Esophagus muscularis mucosa (tissue), 4 donors: ENCODE measurements at regions not wholly inside any gene's neighbourhood (a gene's known extent, or its start where the extent isn't known, plus 50 kb on each side); places are given as distances from the start of the nearest gene placed in this dataset.

ENCODE experiments used
- DNase-seq: peaks from one replicate; pipeline ENCODE4 v3.0.0-alpha.2; 2017; ENCODE audit errors: extremely low spot score
- H3K27ac ChIP-seq, 4 donors: fragments of 200-600 bp; sonication (generic); replicated peaks in 1 of 4; 1 replicate in 3 of 4; 2 replicates in 1 of 4; pipeline ENCODE4 v1.5.1; 2016 to 2019; ENCODE audit warnings: mild to moderate bottlenecking in 1 of 4
- H3K27me3 ChIP-seq, 4 donors: fragments of 200-600 bp; sonication (generic); one replicate each; pipeline versions ENCODE4 v1.5.1 to v1.6.0; 2016 to 2019
- H3K36me3 ChIP-seq, 4 donors: fragments of 200-600 bp; sonication (generic); one replicate each; pipeline ENCODE4 v1.5.1; 2016 to 2019
- H3K4me1 ChIP-seq, 4 donors: fragments of 200-600 bp; sonication (generic); one replicate each; pipeline ENCODE4 v1.5.1; 2016 to 2019
- H3K4me3 ChIP-seq, 4 donors: fragments of 200-600 bp; sonication (generic); 1 replicate in 2 of 4; 2 replicates in 2 of 4; pipeline ENCODE4 v1.5.1; 2016 to 2019; ENCODE audit warnings: mild to moderate bottlenecking in 4 of 4, moderate library complexity in 1 of 4
- H3K9me3 ChIP-seq, 4 donors: fragments of 200-600 bp; sonication (generic); 1 replicate in 3 of 4; 2 replicates in 1 of 4; pipeline ENCODE4 v1.5.1; 2016 to 2019
- CTCF ChIP-seq, 3 experiments: fragments of 200-600 bp in 2 of 3; fragments of 450-650 bp in 1 of 3; sonication (generic) in 2 of 3; IDR thresholded peaks; one replicate each; pipeline ENCODE4 v1.5.1; 2017 to 2019; ENCODE audit warnings: antibody characterized with exemption in 3 of 3, mild to moderate bottlenecking in 2 of 3, moderate library complexity in 1 of 3
- EP300 ChIP-seq: sonication (generic); formaldehyde crosslinking; IDR thresholded peaks from one replicate; pipeline ENCODE4 v1.6.1; 2017; ENCODE audit warnings: antibody characterized with exemption
- POLR2A ChIP-seq: fragments of 450-650 bp; IDR thresholded peaks from one replicate; pipeline ENCODE4 v1.6.1; 2017; ENCODE audit warnings: antibody characterized with exemption, moderate library complexity, mild to moderate bottlenecking, low read depth
- POLR2AphosphoS5 ChIP-seq, 2 donors: sonication (generic); formaldehyde crosslinking; IDR thresholded peaks; one replicate each; pipeline ENCODE4 v1.6.1; 2017; ENCODE audit warnings: antibody characterized with exemption in 2 of 2
- WGBS: methylation state at CpG from one replicate; pipeline ENCODE4 v1.1.5; 2018; 5-methylcytosine and 5-hydroxymethylcytosine counted together
- intact Hi-C: fragments of 100-400 bp; cut with DNase I; formaldehyde crosslinking; loops from one replicate; pipeline ENCODE4 v1.15.1; 2023

- no peaks in the 10 kb centered on the region for H3K9me3 ChIP-seq
- 62% methylated on average over 4 of the region's 4 CpGs for WGBS
Measured at GRCh38 chr1:50329332-50329932, 93.8 kb downstream of the DMRTA2 start.

GRCh38 chr1:50328552-50328951 is 94.7 kb downstream of the DMRTA2 start:
- Histone ChIP-seq H3K4me1 (peaks cover 9 to 10% (median 10%) of the 10 kb centered on the region in 4 donors), H3K36me3 (no peaks in the 10 kb centered on the region), H3K4me3 (no peak overlapping the region), H3K9me3 (no peaks in the 10 kb centered on the region), H3K27me3 (peaks cover 0 to 3% (median 0%) of the 10 kb centered on the region in 4 donors), H3K27ac (no peak overlapping the region)
- TF ChIP-seq POLR2A (no peak), POLR2AphosphoS5 (IDR thresholded peaks at IDR 0.05) (no peak), EP300 (no peak), CTCF (IDR thresholded peaks at IDR 0.05) (no peak)
- WGBS: 32% methylated on average over 4 of the region's 4 CpGs
- no peak for DNase-seq
- intact Hi-C loops: no loop called here

More at GRCh38 chr1:50329332-50329932, 93.8 kb downstream of the DMRTA2 start:
- peaks cover 13 to 15% (median 14%) of the 10 kb centered on the region in 4 donors for H3K4me1 ChIP-seq
- no peak for DNase-seq
- H3K27me3 ChIP-seq: peaks cover 0 to 11% (median 0%) of the 10 kb centered on the region in 4 donors
- no peak for TF ChIP-seq CTCF (IDR thresholded peaks at IDR 0.05)
- no peak for TF ChIP-seq POLR2AphosphoS5 (IDR thresholded peaks at IDR 0.05)
- TF ChIP-seq POLR2A: no peak
- TF ChIP-seq EP300: no peak
- no peaks in the 10 kb centered on the region for H3K36me3 ChIP-seq
- no peak overlapping the region for H3K27ac ChIP-seq
- H3K4me3 ChIP-seq: no peak overlapping the region
- intact Hi-C loops: no loop called here

- no peak overlapping the region for H3K27ac ChIP-seq
Measured at GRCh38 chr1:50326026-50326425, 97.2 kb downstream of the DMRTA2 start.

GRCh38 chr1:50322579-50322978 is 100.7 kb downstream of the DMRTA2 start:
- H3K27ac ChIP-seq: no peak overlapping the region
- H3K4me1 ChIP-seq: no peaks in the 10 kb centered on the region
- DNase-seq: no peak
- H3K36me3 ChIP-seq: no peaks in the 10 kb centered on the region
- H3K9me3 ChIP-seq: no peaks in the 10 kb centered on the region
- no peak for TF ChIP-seq POLR2AphosphoS5 (IDR thresholded peaks at IDR 0.05)
- TF ChIP-seq POLR2A: no peak
- no peak for TF ChIP-seq EP300
- no peak for TF ChIP-seq CTCF (IDR thresholded peaks at IDR 0.05)
- intact Hi-C loops: no loop called here
- WGBS: 89% methylated on average over 2 of the region's 2 CpGs
- H3K27me3 ChIP-seq: peaks cover 0 to 3% (median 0%) of the 10 kb centered on the region in 4 donors
- no peak overlapping the region for H3K4me3 ChIP-seq

More at GRCh38 chr1:50326026-50326425, 97.2 kb downstream of the DMRTA2 start:
- no peak for DNase-seq
- H3K9me3 ChIP-seq: no peaks in the 10 kb centered on the region
- intact Hi-C loops: no loop called here
- TF ChIP-seq EP300 (no peak), CTCF (IDR thresholded peaks at IDR 0.05) (no peak), POLR2AphosphoS5 (IDR thresholded peaks at IDR 0.05) (no peak), POLR2A (no peak)
- H3K4me1 ChIP-seq: no peaks in the 10 kb centered on the region
- no peak overlapping the region for H3K4me3 ChIP-seq
- peaks cover 0 to 3% (median 0%) of the 10 kb centered on the region in 4 donors for H3K27me3 ChIP-seq
- 94% methylated on average over 17 of the region's 17 CpGs for WGBS
- no peaks in the 10 kb centered on the region for H3K36me3 ChIP-seq

- Histone ChIP-seq H3K27ac (no peak overlapping the region), H3K36me3 (no peaks in the 10 kb centered on the region), H3K4me1 (no peaks in the 10 kb centered on the region), H3K9me3 (no peaks in the 10 kb centered on the region), H3K4me3 (no peak overlapping the region), H3K27me3 (peaks cover 0 to 3% (median 0%) of the 10 kb centered on the region in 4 donors)
- TF ChIP-seq EP300 (no peak), CTCF (IDR thresholded peaks at IDR 0.05) (no peak), POLR2AphosphoS5 (IDR thresholded peaks at IDR 0.05) (no peak), POLR2A (no peak)
- intact Hi-C loops: no loop called here
- DNase-seq: no peak
Measured at GRCh38 chr1:50318428-50318827, 104.8 kb downstream of the DMRTA2 start.
